ENCODE measurements at regions not wholly inside any gene's neighbourhood (a gene's known extent, or its start where the extent isn't known, plus 50 kb on each side); places are given as distances from the start of the nearest gene placed in this dataset.

GRCh38 chr5:93926831-93927620, 185.6 kb upstream of the POU5F2 start:
- DNase-seq: no peak

GRCh38 chr5:93925321-93925720, 183.9 kb upstream of the POU5F2 start:
- no peak for DNase-seq

GRCh38 chr5:93924628-93925027, 183.2 kb upstream of the POU5F2 start:
- no peak for DNase-seq

GRCh38 chr5:93922551-93922950, 181.2 kb upstream of the POU5F2 start:
- DNase-seq: no peak

GRCh38 chr5:93921001-93921400, 179.6 kb upstream of the POU5F2 start:
- no peak for DNase-seq

GRCh38 chr5:93916872-93917271, 175.5 kb upstream of the POU5F2 start:
- no peak for DNase-seq

GRCh38 chr5:93915142-93915553, 173.7 kb upstream of the POU5F2 start:
- no peak for DNase-seq

GRCh38 chr5:93911609-93912008, 170.2 kb upstream of the POU5F2 start:
- DNase-seq: no peak

GRCh38 chr5:93909356-93909755, 168.0 kb upstream of the POU5F2 start:
- no peak for DNase-seq

- DNase-seq: no peak
Measured at GRCh38 chr5:93904917-93905316, 163.5 kb upstream of the POU5F2 start.

- DNase-seq: no peak
Measured at GRCh38 chr5:93902288-93902687, 160.9 kb upstream of the POU5F2 start.

- DNase-seq: no peak
Measured at GRCh38 chr5:93899026-93899600, 157.7 kb upstream of the POU5F2 start.

GRCh38 chr5:93894601-93895354, 153.4 kb upstream of the POU5F2 start:
- DNase-seq: no peak

GRCh38 chr5:93893075-93893474, 151.7 kb upstream of the POU5F2 start:
- DNase-seq: no peak

GRCh38 chr5:93892481-93892880, 151.1 kb upstream of the POU5F2 start:
- DNase-seq: no peak

GRCh38 chr5:93891491-93892480, 150.4 kb upstream of the POU5F2 start:
- no peak for DNase-seq

GRCh38 chr5:93890657-93891056, 149.3 kb upstream of the POU5F2 start:
- no peak for DNase-seq

- DNase-seq: no peak
Measured at GRCh38 chr5:93887678-93888077, 146.3 kb upstream of the POU5F2 start.

- DNase-seq: no peak
Measured at GRCh38 chr5:93886917-93887361, 145.5 kb upstream of the POU5F2 start.

GRCh38 chr5:93886098-93886806, 144.9 kb upstream of the POU5F2 start:
- no peak for DNase-seq

GRCh38 chr5:93884254-93884653, 142.9 kb upstream of the POU5F2 start:
- no peak for DNase-seq

- no peak for DNase-seq
Measured at GRCh38 chr5:93883459-93883858, 142.1 kb upstream of the POU5F2 start.
